ENCODE measurements at regions not wholly inside any gene's neighbourhood (a gene's known extent, or its start where the extent isn't known, plus 50 kb on each side); places are given as distances from the start of the nearest gene placed in this dataset.
A peak's percentile ranks its signal among the peaks of the same experiment; 100 is the strongest.

DNA sequence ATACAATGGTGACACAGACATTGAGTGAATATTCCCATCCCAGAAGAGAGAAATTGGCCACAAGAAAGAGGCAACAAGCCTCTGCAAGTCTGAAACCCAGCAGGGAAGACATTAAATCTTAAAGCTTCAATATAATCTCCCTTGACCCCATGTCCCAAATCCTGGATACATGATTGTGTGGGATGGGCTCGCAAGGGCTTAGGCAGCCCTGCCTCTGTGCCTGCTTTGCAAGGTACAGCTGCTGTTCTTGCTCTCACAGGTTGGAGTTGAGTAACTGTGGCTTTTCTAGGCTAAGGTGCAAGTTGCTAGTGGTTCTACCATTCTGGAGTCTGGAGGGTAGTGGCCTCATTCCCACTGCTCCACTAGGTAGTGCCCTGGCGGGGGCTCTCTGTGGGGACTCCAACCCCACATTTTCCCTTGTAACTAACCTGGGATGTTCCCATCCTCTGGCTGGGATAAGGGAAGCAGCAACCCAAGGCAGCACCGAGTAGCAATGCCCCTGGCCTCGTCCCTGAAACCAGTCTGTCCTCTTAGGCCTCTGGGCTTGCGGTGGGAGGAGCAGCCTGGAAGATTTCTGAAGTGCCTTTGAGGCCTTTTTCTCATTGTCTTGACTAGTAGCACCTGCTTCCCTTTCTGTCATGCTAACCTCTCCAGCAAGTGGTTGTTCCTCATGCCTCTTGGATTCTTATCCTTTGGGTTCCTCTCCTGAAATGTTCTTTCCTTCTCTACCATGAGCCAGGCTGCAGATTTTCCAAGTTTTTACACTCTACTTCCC is 90.0 kb downstream of the FAM174B start:
- no peak for DNase-seq (ENCODE audit: low read depth in 2 of 2)

DNA sequence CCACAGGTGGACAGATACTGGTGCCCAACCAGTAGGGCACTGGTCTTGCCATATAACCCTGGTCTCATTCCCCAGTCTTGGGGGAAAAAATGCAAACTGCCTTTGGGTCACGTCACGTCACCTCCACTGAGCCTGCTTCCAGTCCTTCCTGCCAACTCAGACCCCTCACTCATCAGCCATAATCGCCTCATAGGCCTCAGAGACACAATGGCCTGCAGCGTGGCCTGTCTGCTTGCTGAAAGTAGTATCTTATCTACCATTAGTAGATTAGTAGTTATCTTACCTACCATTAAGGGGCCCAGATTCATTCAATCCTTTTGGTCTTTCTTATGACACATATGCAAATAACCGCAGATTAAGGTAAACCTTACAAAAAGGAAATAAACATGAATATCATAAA is 93.8 kb downstream of the FAM174B start:
- DNase-seq (ENCODE audit: low read depth in 2 of 2): no peak

DNA sequence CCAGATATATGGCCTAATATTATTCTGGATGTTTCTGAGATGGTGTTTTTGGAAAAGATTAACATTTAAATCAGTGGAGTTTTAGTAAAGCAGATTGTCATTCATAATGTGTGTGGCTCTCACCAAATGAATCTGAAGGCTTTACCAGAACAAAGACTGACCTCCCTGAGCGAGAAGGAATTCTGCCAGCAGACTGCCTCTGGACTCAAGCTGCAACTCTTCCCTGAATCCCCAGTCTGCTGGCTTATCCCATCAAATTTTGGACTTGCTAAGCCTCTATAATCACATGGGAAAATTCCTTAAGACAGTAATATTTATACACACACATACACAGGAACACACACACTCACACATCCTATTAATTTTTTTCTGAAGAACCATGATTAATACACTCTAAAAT is 102.3 kb downstream of the FAM174B start:
- DNase-seq (ENCODE audit: low read depth in 2 of 2): no peak

DNA sequence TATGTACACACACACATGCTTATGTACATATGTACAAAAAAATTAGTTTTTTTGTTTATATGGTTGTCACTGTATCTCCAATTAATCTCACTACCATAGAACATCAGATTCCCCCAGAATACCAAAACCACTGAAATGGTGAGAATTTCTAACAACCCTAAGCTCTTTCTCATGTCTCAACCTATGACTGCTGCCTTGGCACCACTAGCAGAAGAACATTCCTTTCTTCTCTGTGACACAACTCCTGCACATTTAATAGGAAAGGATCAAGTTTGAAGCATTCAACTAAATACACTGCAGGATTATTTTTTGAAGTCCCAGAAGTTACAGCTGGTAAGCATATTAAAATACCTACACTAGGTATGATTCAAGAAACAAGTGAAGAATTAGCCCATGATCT is 109.6 kb downstream of the FAM174B start:
- no peak for DNase-seq (ENCODE audit: low read depth in 2 of 2)

- no peak for DNase-seq (ENCODE audit: low read depth in 2 of 2)
Measured at GRCh38 chr15:92541291-92542200, 114.0 kb downstream of the FAM174B start.

GRCh38 chr15:92538115-92538514 is 117.5 kb downstream of the FAM174B start:
- no peak for DNase-seq (ENCODE audit: low read depth in 2 of 2)

GRCh38 chr15:92533298-92533697 is 122.3 kb downstream of the FAM174B start:
- DNase-seq (ENCODE audit: low read depth in 2 of 2): no peak

DNA sequence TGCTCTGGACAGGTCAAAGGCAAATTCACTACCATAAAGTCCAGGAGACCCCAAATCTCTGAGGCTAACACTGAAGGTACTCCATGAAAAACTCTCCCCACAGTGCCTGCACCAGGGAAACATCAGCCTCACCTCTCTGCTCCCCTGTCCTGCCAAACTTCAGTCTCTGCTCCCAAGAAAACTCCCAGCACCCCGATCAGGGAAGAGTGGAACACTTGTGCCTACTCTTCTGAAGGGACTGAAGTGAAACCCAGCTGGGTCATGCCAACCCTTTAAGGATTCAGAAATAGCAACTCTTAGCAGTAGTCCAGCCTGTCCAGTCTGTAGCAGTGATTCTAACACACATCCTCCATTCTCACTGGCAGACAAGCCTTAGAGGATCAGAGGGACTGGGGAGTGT is 124.2 kb downstream of the FAM174B start:
- no peak for DNase-seq (ENCODE audit: low read depth in 2 of 2)

- no peak for DNase-seq (ENCODE audit: low read depth in 2 of 2)
Measured at GRCh38 chr15:92528736-92529135, 126.8 kb downstream of the FAM174B start.

DNA sequence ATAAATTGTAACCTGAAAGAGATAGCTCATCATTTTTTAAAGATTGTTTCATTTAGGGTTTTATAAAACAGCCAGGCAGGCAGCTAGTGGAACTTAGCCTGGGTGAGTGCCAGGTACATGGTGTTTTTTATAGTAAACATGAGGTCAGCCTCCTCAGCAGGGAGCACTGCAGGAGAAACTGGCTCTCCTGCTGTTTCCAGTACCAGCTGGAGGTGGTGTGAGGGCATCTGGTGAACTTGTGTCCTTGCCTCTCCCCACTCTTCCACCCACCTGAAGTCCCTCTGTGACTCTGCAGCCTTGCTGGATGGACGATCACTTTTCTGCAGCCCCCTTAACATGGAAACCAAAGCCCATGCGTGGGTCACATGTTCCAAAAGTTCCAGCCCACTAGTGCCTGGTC is 128.4 kb downstream of the FAM174B start:
- no peak for DNase-seq (ENCODE audit: low read depth in 2 of 2)

DNA sequence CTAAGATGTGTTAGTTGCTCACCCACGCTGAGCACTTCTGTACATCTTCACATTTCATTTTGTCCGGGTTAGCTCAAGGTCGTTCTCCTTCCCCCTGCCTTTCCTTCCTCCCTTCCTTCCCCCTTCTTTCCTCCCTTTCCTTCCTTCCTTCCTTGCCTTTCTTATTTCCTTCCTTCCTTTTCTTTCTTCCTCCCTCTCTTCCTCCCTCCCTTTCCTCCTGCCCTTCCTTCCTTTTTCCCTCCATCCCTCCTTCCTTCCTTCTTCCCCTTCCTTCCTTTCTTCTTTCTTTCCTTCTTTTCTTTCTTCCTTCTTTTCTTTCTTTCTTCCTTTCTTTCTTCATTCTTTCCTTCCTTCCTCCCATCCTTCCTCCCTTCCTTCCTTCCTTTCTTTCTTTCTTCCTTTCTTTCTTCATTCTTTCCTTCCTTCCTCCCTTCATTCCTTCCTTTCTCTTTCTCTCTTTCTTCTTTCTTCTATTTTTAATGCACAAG is 129.8 kb downstream of the FAM174B start:
- no peak for DNase-seq (ENCODE audit: low read depth in 2 of 2)

DNA sequence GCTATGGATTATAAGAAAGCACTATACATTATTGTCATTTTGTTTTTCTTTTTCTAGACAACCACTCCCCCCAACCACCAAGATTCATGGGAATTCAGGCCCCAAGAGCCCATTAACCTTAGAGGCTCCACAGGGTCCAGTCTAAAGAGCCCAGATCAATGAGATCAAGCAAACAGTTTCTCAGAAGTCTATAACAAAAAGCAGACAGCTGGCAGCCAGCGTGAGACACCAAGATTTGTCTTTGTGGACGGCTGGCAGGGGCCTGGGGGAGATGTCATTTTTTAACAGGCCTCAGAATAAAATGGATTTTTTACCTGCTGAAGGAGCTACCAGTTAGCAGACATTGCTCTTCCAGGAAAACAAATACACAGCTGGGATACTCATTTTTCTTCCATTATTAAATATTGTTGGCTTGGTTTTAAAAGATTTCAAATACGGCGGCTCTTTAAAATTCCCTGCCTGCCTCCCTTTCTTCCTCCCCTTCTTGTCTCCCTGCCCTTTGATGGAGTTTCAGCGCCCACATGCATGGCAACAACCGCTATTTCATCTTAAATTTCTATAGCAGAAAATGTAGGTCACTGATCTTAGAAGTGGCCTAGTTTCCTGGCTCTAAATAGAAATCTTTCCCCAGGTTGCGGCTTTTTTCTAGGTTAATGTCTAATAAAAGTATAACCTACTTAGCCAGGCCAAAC is 130.6 kb downstream of the FAM174B start:
- no peak for DNase-seq (ENCODE audit: low read depth in 2 of 2)

GRCh38 chr15:92524161-92524560 is 130.5 kb downstream of the ST8SIA2 start:
- no peak for DNase-seq (ENCODE audit: low read depth in 2 of 2)

DNA sequence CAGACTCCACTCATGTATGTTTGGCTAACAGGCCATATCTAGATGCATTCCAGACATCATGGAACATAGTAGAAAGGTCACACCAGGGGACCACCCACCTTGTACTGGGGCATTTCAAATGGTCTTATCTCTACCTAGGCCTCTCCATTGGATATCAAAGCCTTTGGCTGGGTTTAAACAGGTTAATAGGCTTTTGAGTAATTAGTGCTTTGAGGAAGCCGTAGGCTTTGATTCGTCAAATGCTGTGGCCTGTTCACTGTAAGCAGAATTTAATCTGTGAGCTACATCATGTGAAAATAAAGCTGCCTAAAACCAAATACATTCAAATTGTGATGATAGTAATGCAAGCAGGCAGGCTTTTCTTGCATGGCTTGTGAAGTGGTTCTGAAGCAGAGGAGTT is 129.5 kb downstream of the ST8SIA2 start:
- DNase-seq (ENCODE audit: low read depth in 2 of 2): no peak

- peak in 1 of 2 donors; percentile 24 for DNase-seq (ENCODE audit: low read depth in 2 of 2)
Measured at GRCh38 chr15:92521624-92522008, 127.9 kb downstream of the ST8SIA2 start.

DNA sequence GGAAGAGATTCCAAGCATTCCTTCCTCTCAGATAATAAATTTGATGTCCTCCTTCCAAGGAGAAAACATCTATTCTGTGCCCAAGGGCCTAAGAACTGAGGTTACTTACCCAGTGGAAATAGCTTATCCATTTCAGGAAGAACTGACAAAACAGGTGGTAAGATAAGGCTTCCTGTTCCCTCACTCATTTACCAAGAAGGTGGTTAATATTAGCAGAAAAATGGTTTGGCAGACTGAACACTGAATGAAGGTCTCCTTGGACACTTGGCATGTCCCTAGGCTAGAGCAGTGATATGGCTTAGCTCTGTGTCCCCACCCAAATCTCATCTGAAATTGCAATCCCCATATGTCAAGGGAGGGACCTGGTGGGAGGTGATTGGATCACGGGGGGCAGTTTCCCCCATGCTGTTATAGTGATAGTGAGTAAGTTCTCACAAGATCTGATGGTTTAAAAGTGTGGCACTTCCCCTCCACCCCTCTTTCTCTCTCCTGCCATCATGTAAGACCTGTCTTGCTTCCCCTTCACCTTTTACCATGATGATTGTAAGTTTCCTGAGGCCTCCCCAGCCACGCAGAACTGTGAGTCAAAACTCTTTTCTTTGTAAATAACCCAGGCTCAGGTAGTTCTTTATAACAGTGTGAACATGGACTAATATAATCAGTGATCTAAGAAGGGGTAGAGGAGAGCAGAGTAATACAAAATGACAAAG is 127.4 kb downstream of the ST8SIA2 start:
- DNase-seq (ENCODE audit: low read depth in 2 of 2): no peak

DNA sequence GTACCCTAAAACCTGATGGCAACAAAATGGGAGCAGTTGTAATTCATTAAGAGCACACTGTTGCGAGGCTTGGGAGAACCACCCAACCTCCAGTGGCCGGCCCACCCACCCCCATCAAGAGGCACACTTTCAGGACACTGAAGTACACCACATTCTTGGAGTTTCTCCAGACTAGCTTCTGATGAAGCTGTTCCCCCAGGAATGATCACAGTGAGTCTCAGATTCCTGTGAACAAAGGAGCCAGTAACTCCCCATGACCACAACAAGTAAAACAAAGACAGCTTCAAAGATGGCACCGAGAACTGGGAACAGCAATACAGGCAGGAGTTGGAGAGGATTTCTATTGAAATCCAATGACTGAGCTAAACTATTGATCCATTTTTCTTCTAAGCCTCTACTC is 126.0 kb downstream of the ST8SIA2 start:
- DNase-seq (ENCODE audit: low read depth in 2 of 2): no peak
